ENCODE measurements at regions not wholly inside any gene's neighbourhood (a gene's known extent, or its start where the extent isn't known, plus 50 kb on each side); places are given as distances from the start of the nearest gene placed in this dataset.

GRCh38 chr18:8899000-8899399, 193.6 kb downstream of the MTCL1 start:
- POLR2A ChIA-PET, result no interaction called here
- CTCF ChIA-PET, result no interaction called here
- no peak for TF ChIP-seq CTCF (IDR thresholded peaks at IDR 0.05; ENCODE audit: low read depth, low read length)
- Histone ChIP-seq H3K9me3 (ENCODE audit: control insufficient read depth, insufficient read depth, low read length) (peaks cover 17% of the 10 kb centered on the region), H3K27me3 (ENCODE audit: control insufficient read depth, insufficient read depth, low read length) (no peaks in the 10 kb centered on the region), H3K4me3 (ENCODE audit: low read depth, low read length) (no peak overlapping the region), H3K27ac (ENCODE audit: low read depth, low read length) (no peak overlapping the region)
- no peak for DNase-seq (ENCODE audit: low read depth, low spot score)

DNA sequence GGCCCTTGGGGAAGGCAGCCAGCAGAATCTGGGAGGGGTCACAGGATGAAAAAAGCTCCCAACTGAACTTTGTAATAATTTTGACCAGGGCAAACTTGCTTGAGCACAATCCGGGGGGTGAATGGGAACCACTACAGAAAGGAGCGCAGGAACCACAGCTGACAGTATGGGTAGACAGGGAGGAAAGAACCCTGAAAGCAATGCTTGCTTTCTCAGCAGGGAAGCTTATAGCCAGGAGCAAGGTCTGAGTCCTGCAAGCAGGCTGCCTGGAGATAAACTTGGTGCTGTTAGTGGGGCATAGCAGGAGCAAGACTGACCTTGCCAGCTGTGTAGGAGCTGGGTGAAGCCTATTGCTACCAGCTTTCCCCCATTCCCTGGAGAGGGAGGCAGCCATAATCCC, 195.2 kb downstream of the MTCL1 start:
- Histone ChIP-seq H3K27ac (ENCODE audit: low read depth, low read length) (no peak overlapping the region), H3K4me3 (ENCODE audit: low read depth, low read length) (no peak overlapping the region), H3K27me3 (ENCODE audit: control insufficient read depth, insufficient read depth, low read length) (no peaks in the 10 kb centered on the region), H3K9me3 (ENCODE audit: control insufficient read depth, insufficient read depth, low read length) (peaks cover 19% of the 10 kb centered on the region)
- DNase-seq (ENCODE audit: low read depth, low spot score), result no peak
- CTCF ChIA-PET, result no interaction called here
- no peak for TF ChIP-seq CTCF (IDR thresholded peaks at IDR 0.05; ENCODE audit: low read depth, low read length)
- POLR2A ChIA-PET, result no interaction called here

- Histone ChIP-seq H3K9me3 (ENCODE audit: control insufficient read depth, insufficient read depth, low read length) (peaks cover 18% of the 10 kb centered on the region), H3K4me3 (ENCODE audit: low read depth, low read length) (no peak overlapping the region), H3K27ac (ENCODE audit: low read depth, low read length) (no peak overlapping the region), H3K27me3 (ENCODE audit: control insufficient read depth, insufficient read depth, low read length) (no peaks in the 10 kb centered on the region)
- CTCF ChIA-PET, result no interaction called here
- no peak for DNase-seq (ENCODE audit: low read depth, low spot score)
- POLR2A ChIA-PET, result no interaction called here
- no peak for TF ChIP-seq CTCF (IDR thresholded peaks at IDR 0.05; ENCODE audit: low read depth, low read length)
Observed at GRCh38 chr18:8901019-8901418, 195.7 kb downstream of the MTCL1 start.

DNA sequence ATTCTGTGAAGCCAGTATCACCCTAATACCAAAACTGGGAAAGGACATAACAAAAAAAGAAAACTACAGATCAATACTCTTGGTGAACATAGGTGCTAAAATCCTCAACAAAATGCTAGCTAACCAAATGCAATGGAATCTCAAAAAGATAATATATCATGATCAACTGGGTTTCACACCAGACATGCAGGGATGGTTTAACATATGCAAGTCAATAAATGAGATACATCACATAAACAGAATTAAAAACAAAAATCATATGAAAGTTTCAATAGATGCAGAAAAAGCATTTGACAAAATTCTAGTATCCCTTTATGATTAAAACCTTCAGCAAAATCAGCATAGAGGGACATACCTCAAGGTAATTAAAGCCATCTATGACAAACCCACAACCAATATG, 198.2 kb upstream of the NDUFV2 start:
- no peak for DNase-seq (ENCODE audit: low read depth, low spot score)
- Histone ChIP-seq H3K27ac (ENCODE audit: low read depth, low read length) (no peak overlapping the region), H3K27me3 (ENCODE audit: control insufficient read depth, insufficient read depth, low read length) (no peaks in the 10 kb centered on the region), H3K9me3 (ENCODE audit: control insufficient read depth, insufficient read depth, low read length) (peaks cover 10% of the 10 kb centered on the region), H3K4me3 (ENCODE audit: low read depth, low read length) (no peak overlapping the region)
- CTCF ChIA-PET, result no interaction called here
- no peak for TF ChIP-seq CTCF (IDR thresholded peaks at IDR 0.05; ENCODE audit: low read depth, low read length)
- POLR2A ChIA-PET, result no interaction called here

- ChIA-PET CTCF (no interaction called here), POLR2A (no interaction called here)
- TF ChIP-seq CTCF (IDR thresholded peaks at IDR 0.05; ENCODE audit: low read depth, low read length), result no peak
Observed at GRCh38 chr18:8908792-8909510, 193.5 kb upstream of the NDUFV2 start.

More at GRCh38 chr18:8908792-8909510, 193.5 kb upstream of the NDUFV2 start:
- Histone ChIP-seq H3K4me3 (ENCODE audit: low read depth, low read length) (no peak overlapping the region), H3K9me3 (ENCODE audit: control insufficient read depth, insufficient read depth, low read length) (peaks cover 2% of the 10 kb centered on the region), H3K27ac (ENCODE audit: low read depth, low read length) (no peak overlapping the region), H3K27me3 (ENCODE audit: control insufficient read depth, insufficient read depth, low read length) (no peaks in the 10 kb centered on the region)
- no peak for DNase-seq (ENCODE audit: low read depth, low spot score)
